ENCODE measurements at regions not wholly inside any gene's neighbourhood (a gene's known extent, or its start where the extent isn't known, plus 50 kb on each side); places are given as distances from the start of the nearest gene placed in this dataset.

GRCh38 chr3:31277582-31277981 is 255.1 kb upstream of the STT3B start:
- CTCF ChIA-PET, result interaction anchor here (1.0 to 1.1 kb wide), 2 partner anchors 45 to 135 kb away, joined by 3 to 4 read pairs; no protein-coding TSS in a partner anchor
- DNase-seq (ENCODE audit: low read depth in 1 of 2, low spot score in 1 of 2) (no peak), FAIRE-seq (no peak), ATAC-seq (no peak; a peak in 1 of 6 replicates)
- POLR2A ChIA-PET, result interaction anchor here (0.8 kb wide), 1 partner anchor 255 kb away, joined by 3 read pairs; no protein-coding TSS in a partner anchor
- H3K4me3 ChIP-seq, result no peak overlapping the region
- H3K4me1 ChIP-seq, result peaks cover 40% of the 10 kb centered on the region
- TF ChIP-seq RARB (CRISPR knock-in tag; IDR thresholded peaks at IDR 0.05) (no peak), HDAC2 (IDR thresholded peaks at IDR 0.05) (no peak), EHMT2 (IDR thresholded peaks at IDR 0.05; ENCODE audit: low read depth) (no peak), ZSCAN20 (CRISPR knock-in tag; IDR thresholded peaks at IDR 0.05) (no peak), RCOR1 (IDR thresholded peaks at IDR 0.05; ENCODE audit: low read depth, low read length) (no peak), TP53 (CRISPR knock-in tag; IDR thresholded peaks at IDR 0.05) (no peak), SREBF2 (IDR thresholded peaks at IDR 0.05) (no peak), CBX8 (IDR thresholded peaks at IDR 0.05) (no peak), RFX5 (IDR thresholded peaks at IDR 0.05) (no peak)
- WGBS (ENCODE audit: missing lambda C conversion rate), result 50% methylated on average over 2 of the region's 2 CpGs
- H3K27ac ChIP-seq, result peak overlapping the region; percentile 16 to 47; a peak in 4 of 6 replicates
- H3K4me2 ChIP-seq, result no peak overlapping the region
- no peaks in the 10 kb centered on the region for H3K9me3 ChIP-seq

DNA sequence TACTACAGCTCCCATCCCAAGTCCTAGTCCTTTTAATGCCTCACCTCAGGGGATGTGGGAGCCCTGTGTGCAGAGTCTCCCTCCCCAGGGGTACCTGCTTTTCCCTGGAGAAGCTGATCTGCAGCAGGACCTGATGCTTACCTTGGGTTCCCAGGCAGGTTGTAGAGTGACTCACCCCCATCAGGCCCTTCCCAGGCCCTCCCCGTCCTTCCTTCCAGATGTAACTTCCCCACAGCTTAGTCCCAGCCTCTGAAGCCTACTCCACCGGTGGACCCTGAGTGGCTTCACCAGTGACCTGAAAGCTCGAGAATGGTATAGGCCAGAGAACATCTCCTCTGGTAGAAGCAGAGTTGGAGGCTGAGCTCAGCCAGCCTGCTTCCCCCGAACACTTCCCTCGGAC is 254.2 kb upstream of the STT3B start:
- DNase-seq (ENCODE audit: low read depth in 1 of 2, low spot score in 1 of 2), result no peak
- no peak for FAIRE-seq
- H3K4me1 ChIP-seq, result peaks cover 40% of the 10 kb centered on the region
- H3K4me3 ChIP-seq, result no peak overlapping the region
- 95% methylated on average over 4 of the region's 5 CpGs for WGBS (ENCODE audit: missing lambda C conversion rate)
- POLR2A ChIA-PET, result interaction anchor here (0.8 kb wide), 1 partner anchor 254 kb away, joined by 3 read pairs; no protein-coding TSS in a partner anchor
- CTCF ChIA-PET, result interaction anchor here (1.0 to 1.3 kb wide), 2 partner anchors 9 to 46 kb away, joined by 3 to 5 read pairs; no protein-coding TSS in a partner anchor
- no peak overlapping the region for H3K4me2 ChIP-seq
- ATAC-seq, result no peak
- H3K9me3 ChIP-seq, result no peaks in the 10 kb centered on the region
- no peak overlapping the region for H3K27ac ChIP-seq
- no peak for TF ChIP-seq HOXB13 (CRISPR knock-in tag; IDR thresholded peaks at IDR 0.05; ENCODE audit: low read depth)
- TF ChIP-seq, protein P1, sequence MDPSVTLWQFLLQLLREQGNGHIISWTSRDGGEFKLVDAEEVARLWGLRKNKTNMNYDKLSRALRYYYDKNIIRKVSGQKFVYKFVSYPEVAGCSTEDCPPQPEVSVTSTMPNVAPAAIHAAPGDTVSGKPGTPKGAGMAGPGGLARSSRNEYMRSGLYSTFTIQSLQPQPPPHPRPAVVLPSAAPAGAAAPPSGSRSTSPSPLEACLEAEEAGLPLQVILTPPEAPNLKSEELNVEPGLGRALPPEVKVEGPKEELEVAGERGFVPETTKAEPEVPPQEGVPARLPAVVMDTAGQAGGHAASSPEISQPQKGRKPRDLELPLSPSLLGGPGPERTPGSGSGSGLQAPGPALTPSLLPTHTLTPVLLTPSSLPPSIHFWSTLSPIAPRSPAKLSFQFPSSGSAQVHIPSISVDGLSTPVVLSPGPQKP (IDR thresholded peaks at IDR 0.05; ENCODE audit: low read depth, low read length), result no peak
- no peak for TF ChIP-seq NR3C1 (IDR thresholded peaks at IDR 0.05)
- no peak for TF ChIP-seq ATOH8 (CRISPR knock-in tag; IDR thresholded peaks at IDR 0.05; ENCODE audit: low read depth)
- TF ChIP-seq CHD4 (IDR thresholded peaks at IDR 0.05; ENCODE audit: borderline replicate concordance), result no peak
- TF ChIP-seq ZNF302 (CRISPR knock-in tag; IDR thresholded peaks at IDR 0.05), result no peak
- no peak for TF ChIP-seq HDAC2 (IDR thresholded peaks at IDR 0.05)
- TF ChIP-seq, protein P2, sequence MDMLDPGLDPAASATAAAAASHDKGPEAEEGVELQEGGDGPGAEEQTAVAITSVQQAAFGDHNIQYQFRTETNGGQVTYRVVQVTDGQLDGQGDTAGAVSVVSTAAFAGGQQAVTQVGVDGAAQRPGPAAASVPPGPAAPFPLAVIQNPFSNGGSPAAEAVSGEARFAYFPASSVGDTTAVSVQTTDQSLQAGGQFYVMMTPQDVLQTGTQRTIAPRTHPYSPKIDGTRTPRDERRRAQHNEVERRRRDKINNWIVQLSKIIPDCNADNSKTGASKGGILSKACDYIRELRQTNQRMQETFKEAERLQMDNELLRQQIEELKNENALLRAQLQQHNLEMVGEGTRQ (IDR thresholded peaks at IDR 0.05), result no peak
- TF ChIP-seq, protein P3, sequence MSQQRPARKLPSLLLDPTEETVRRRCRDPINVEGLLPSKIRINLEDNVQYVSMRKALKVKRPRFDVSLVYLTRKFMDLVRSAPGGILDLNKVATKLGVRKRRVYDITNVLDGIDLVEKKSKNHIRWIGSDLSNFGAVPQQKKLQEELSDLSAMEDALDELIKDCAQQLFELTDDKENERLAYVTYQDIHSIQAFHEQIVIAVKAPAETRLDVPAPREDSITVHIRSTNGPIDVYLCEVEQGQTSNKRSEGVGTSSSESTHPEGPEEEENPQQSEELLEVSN (IDR thresholded peaks at IDR 0.05; ENCODE audit: borderline replicate concordance, low read depth), result no peak
- TF ChIP-seq EHMT2 (IDR thresholded peaks at IDR 0.05; ENCODE audit: low read depth), result no peak
- TF ChIP-seq PHF8 (IDR thresholded peaks at IDR 0.05; ENCODE audit: borderline replicate concordance, low read depth), result no peak
- no peak for TF ChIP-seq HOXA7 (CRISPR knock-in tag; IDR thresholded peaks at IDR 0.05)
- no peak for TF ChIP-seq ZFP36 (IDR thresholded peaks at IDR 0.05; ENCODE audit: borderline replicate concordance, partially characterized antibody)
- TF ChIP-seq CBX8 (IDR thresholded peaks at IDR 0.05), result no peak
- no peak for TF ChIP-seq FOXS1 (CRISPR knock-in tag; IDR thresholded peaks at IDR 0.05)
- TF ChIP-seq RAD21 (conservative IDR thresholded peaks at IDR 0.05 in 1 of 2, IDR thresholded peaks at IDR 0.05 in 1 of 2), result no peak
- no peak for TF ChIP-seq SMC3 (IDR thresholded peaks at IDR 0.05)
- no peak for TF ChIP-seq RARB (CRISPR knock-in tag; IDR thresholded peaks at IDR 0.05)

Data from A549 (cell line).